Inferior parietal cortex (tissue), 1 donor: ENCODE measurements at regions not wholly inside any gene's neighbourhood (a gene's known extent, or its start where the extent isn't known, plus 50 kb on each side); places are given as distances from the start of the nearest gene placed in this dataset.
"Not testable (repeated sequence)": the region's sequence is repeated elsewhere in the genome, so short reads cannot be mapped to it uniquely, and the experiment has no call there.

Source experiments
- DNase-seq: peaks from one replicate; pipeline ENCODE4 v3.0.0-alpha.2; 2016; ENCODE audit errors: extremely low spot score

DNA sequence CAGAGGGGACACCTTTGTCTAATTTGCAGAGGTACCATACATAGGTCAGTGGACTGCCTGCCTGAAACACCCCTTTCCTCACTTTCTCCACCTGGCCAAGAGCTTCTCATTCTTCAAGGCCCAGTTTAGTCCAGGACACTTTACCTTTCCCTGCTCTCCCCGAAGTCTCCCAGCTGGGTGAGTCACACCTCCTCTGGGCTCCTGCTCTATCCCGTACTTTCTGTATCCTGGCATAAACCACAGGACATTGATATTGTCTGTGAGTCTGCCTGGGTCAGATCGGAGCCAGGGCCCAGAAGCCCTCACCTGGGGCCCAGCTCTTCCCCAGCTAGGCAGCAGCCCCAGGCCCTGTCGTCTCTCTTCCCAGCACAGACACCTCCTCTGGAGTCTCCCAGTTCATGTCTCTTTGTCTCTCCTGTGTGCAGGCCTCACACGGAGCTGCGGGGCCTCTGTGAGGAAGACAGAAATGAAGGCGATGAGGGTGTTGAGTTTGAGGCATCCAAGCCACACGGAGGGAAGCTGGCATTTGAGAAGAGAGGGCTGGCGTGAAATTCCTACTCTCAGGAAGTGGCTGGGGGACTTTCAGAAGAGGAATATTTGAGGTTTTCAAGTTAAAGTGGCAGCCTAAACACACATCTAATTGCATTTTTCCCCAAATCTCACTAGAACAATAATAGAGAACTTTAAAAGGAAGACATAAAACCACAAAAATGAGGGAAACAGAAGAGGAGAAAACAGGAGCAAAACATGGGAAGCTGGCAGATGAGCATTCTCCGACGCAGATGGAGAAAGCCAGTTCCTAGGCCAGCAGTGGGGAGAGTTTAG is 79.6 kb upstream of the LAPTM4A start:
- DNase-seq = no peak

DNA sequence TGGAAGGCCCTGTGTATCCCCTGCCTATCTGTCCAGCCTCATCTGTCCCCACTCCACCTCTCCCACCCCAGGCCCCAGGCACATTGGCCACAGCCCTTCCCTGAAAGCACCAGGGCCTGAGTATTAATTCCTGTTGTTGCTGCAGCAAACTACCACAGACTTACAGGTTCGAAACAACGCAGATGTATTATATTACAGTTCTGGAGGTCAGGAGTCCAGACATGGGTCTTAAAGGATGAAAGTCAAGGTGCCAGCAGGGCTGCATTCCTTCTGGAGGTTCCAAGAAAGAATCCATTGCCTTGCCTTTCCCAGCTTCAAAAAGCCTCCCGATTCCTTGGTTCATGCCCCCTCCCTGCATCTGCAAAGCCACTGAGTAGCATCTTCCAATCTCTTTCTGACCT is 78.7 kb upstream of the LAPTM4A start:
- no peak for DNase-seq

DNA sequence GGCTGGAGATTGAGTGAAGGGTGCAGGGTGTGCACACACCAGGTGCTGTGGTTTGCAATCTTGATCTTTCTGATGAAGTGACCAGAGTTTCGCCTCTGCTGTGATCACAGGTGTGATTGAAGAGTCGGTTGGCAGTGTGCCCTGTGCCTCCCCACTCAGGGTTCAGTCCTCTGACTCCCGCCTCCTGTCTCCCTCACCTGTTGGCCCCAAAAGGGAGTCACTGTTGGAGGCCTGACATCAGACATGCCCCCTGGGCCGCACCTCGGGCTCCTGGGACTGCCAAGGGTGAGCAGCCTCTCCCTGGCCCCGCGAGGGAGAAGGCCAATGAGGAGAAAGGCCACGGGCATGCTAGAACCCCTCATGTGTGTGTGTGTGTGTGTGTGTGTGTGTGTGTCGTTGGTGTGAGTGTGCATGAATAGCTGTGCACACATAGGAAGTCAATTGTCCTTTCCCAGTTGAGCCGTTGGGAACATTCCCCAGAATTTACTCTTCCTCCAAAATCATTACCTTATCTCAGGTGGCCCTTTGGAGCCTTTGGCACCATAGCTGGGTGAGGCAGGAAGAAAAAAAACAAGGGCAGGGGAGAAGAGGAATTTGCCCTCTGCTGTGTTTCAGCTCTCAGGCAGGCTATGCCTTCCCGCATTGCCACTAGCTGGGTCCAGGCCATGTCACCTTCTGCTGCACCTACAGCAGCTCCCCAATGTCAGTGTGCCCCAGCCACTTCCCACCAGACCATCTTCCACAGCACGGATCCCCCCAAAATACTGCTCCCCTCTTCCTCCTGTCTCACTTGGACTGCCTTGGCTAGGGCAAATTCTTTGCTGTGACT is 78.1 kb upstream of the LAPTM4A start:
- no peak for DNase-seq

DNA sequence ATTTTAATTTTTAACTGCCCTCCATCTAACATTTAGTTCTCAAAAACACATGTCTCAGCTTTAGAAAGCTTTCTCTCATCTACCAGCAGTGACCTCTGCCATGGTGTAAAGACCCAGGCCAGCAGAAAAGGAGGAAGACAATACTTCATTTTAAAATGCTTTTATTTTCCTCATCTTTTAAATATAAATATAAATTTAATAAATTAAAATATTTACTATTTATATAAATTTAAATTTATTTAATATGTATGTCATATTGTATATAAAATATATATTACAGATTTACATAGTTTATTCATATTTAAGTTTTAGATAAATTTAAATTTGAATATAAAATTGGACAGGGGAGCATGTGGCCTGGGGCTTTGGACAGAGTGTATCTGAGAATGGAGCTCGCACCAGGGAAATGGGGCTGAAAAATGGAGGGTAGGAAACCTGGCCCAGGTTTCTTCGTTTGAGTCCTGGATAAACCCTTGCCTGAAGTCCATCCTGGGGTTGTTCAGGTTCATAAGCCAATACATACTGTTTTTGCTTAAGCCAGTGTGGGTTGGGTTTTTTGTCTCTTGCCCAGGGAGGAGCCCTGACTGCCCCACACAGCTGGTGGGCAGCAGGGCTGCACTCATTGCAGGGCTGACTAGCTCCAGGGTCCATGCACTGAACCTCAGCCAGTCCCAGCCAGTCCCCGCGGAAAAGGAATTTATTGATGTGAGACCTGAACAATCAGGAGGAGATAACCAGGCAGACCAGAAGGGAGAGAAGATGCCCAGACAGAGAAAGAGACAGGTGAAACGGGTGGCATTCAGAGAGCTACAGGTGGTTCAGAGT is 77.3 kb upstream of the LAPTM4A start:
- DNase-seq = no peak

DNA sequence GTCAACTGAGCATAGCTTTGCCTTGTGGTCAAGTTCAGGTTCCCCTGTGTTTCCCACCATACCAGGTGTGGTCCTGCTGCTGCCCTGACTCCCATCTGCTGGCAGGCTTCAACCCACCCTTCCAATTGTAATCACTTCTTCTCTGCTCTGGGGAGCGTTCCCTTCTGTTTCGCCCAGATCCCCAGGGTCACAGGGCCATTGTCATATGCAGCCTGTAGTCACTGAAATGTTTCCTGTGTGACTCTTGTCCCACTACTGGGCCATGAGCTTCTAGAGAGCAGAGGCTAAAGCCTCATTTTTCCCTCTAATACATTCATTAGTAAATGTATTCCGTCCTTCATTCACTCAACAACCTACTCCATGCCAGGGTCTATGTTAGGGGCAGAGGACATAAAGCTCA is 75.0 kb upstream of the LAPTM4A start:
- DNase-seq = no peak

DNA sequence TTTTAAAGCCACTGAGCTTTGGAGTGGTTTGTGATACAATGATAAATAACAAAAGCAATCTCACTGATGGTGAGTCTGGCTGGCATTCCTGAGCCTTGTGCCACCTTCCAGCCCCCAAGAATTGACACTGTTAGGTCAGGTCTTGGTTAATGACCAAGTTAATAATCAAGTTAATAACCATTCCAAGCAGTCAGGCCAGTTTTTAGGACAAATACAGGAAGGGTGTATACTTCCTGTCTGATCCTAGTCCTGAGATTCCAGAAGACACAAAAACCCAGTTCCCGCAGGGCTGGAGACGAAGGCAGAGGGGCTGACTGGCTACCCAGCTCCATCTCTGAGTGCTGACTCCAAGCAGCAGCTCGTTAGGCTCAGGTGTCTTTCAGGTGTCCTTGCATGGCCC is 74.6 kb upstream of the LAPTM4A start:
- DNase-seq = no peak

DNA sequence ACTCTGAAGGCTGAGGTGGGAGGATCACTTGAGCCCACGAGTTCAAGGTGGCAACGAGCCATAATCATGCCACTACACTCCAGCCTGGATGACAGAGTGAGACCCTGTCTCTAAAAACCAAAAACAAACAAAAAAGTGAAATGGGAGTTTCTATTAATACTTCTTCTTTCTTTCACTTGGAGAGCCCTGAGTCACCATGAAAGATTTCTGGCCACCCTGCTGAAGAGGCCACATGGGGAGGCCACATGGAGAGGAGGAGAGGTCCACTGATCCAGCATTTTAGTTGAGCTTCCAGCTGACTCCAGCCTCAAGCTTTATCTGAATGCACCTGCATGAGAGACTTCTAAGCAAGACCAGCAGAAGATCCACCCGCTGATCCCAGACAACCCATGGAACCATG is 74.2 kb upstream of the LAPTM4A start:
- DNase-seq = no peak

DNA sequence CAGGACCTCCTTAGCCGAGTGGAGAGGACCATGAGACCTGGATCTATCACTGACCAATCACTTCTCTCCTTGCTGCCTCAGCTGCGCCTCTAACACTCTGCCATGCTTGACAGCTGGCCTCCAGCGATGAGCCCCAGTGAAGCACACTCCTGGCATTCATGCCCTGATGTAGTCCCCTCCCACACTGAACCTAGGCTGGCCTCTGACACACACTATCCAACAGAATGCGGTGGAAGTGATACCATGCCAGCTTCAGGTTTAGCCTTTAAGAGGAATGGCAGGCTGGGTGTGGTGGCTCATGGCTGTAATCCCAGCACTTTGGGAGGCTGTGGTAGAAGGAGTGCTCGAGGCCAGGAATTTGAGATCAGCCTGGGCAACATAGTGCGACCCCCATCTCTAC is 73.7 kb upstream of the LAPTM4A start:
- no peak for DNase-seq

DNA sequence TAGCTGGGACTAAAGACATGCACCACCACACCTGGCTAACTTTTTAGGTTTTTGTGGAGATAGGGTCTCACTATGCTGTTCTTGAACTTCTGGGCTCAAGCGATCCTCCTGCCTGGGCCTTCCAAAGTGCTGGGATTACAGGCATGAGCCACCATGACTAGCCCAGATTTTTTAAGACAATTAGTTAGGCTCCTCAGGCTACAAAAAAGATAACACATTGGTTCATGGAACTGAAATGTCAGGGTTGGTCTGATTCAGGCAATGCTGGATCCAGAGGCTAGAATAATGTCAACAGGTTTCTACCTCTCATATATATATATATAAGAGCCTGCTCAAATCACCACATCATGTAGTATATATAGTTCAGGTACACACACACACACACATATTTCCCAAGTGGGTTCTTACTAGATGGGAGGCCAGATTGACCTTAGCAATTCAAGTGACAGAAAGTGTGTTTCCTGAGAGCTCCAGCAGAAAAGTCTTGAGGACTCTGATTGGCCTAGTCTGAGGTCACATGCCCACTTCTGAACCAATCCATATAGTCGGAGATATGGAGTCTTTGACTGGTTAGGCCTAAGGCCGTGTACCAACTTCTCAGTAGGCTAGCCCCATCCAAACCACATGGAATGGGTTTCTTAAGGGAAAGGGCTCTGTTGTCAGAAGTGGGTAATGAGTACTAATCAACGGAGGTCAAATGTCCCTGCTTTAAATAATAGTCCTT is 72.6 kb upstream of the LAPTM4A start:
- DNase-seq = no peak

DNA sequence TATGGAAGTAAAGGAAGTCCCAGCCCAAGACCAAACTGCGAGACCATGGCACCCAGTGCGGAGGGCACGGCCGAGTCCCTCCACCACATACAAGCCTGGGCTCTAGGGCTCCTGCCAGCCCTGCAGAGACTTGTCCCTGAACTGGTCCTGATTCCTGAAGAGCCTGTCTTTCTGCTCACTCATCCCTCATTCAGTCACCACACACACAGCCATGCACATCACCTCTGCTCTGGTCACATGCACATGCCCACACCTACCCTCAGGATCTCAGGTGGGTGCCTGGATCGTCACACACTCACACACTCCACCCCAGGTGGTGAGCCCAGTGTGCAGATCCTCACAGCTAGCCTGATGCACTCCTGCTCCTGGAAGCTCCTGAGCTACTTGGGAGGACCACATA is 71.4 kb upstream of the LAPTM4A start:
- DNase-seq = no peak

DNA sequence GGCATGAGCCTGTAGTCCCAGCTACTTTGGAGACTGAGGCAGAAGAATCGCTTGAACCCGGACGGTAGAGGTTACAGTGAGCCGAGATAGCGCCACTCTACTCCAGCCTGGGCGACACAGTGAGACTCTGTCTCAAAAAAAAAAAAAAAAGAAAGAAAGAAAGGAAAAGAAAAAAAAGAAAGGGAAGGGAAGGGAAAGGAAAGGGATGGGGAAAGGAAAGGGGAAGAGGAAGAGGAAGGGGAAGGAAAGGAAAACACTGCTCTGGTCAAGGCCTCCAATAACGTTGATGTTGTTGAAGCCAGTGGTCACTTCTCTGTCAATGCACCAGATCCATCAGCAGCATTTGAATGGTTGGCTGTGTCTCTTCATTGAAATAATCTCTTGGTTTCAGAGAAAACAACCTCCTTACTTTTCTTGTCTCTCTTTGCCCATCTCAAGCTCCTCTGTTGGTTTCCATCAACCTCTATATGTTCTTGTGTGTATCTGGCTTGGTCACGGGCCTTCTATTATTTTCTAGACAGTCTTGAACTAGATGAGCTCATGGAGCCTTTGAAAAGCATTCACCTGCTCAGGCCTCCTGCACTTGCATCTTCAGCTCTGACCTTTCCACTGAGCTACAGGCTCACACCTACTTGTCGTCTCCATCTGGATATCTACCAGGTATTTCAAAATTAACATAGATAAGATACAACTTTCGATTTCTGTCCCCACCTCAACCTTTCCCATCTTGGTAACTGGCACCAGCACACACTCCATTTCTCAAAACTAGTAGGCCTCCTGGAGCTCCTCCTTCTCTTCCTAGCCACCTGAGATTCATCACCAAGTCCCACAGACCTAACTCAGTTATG is 69.4 kb upstream of the LAPTM4A start:
- no peak for DNase-seq

DNA sequence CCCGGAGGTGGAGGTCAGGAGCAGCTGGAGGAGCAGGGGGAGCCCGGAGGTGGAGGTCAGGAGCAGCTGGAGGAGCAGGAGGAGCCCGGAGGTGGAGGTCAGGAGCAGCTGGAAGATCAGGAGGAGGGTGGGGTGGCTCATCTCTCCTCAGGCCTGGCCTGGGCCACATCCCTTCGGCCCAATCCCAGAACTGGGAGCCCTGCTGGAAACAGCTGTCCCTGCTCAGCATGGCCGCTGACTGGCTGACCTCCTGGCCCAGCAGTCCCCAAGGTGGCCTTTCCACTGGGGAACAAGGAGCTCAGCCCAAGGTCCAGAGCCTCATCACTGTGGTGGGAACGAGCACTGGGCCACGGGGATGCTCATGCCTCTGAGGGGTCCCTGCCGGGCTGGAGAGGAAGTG is 66.6 kb upstream of the LAPTM4A start:
- DNase-seq = no peak

DNA sequence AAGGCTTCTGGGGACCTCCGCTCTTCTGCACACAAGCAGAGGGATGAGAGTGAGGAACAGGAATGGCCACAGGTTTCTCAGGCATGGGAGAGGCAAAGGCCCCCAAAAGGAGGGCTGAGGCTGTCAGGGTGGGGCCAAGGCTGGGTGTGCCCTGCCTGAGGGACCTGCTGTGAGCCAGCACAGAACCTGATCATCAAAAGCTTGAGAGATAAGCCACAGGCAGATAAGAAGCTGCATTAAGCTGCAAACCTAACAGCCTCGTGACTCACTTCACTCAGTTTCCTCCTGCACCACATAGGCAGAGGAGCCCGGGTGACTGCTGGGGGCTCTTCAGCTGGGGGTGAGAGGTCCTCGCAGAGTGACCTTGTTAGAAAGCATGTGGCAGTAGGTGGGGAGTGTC is 64.5 kb upstream of the LAPTM4A start:
- no peak for DNase-seq

DNA sequence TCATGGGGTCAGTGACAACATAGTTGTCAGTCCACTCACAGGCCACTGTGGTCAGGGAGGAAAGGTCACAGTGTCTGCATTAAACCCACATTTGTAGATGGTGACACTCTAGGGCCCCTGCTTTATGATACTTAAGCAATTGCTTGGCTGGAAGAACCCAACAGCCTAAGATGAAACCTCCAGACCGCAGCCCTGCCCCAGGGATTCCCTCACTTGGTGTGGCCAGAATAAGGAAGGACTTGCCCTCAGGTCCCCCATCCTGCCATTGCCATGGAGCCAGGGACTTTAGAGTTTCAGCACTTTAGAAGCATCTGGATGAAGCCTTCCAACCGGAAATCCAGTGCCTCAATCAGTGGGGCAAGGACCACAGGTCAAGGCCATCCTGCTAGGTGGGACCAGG is 63.9 kb upstream of the LAPTM4A start:
- DNase-seq = no peak

DNA sequence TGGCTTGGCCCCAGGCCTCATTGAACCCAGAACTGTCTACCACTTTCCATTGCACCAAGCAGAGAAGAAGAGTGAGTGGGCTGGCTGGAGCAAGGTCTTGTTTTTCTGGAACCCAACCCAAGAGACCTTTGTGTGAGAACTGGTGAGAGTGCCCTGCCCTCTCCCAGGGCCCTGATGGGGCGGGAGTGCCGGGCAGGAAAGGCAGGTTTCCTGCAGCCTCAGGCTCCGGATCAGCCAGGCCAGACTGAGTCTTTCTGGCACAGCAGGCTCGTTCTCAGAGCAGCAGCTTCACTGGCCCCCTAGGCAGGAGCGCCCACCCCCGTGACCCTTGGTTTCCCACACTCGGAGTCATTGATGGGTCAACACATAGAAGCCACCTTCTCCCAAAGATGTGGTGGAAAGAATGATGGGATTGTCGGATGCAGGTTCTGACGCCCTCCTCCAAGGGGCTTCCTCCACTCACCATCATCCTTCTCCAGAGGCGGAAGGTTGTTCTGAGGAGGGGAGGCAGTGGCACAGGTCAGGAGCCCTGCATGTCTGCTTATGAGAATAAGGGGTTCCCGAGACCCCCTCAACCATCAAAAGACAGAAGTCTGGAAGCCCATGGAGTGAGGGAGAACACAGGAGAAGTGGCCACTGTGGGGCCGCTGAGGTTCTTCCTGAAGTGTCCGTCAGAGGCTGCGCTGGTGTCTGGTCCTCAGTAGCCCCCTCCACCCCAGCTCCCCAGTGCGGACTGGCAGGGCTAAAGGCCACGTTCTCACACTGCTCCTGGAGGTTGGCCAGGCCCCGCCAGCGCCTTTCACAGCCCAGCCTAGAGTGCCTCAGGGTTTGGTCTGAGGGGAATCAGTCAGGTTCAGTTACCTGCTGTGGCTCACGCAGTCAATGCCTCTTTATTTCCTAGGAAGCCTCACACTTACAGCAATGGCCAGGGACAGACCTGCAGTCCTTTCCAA is 62.8 kb upstream of the LAPTM4A start:
- DNase-seq = no peak

DNA sequence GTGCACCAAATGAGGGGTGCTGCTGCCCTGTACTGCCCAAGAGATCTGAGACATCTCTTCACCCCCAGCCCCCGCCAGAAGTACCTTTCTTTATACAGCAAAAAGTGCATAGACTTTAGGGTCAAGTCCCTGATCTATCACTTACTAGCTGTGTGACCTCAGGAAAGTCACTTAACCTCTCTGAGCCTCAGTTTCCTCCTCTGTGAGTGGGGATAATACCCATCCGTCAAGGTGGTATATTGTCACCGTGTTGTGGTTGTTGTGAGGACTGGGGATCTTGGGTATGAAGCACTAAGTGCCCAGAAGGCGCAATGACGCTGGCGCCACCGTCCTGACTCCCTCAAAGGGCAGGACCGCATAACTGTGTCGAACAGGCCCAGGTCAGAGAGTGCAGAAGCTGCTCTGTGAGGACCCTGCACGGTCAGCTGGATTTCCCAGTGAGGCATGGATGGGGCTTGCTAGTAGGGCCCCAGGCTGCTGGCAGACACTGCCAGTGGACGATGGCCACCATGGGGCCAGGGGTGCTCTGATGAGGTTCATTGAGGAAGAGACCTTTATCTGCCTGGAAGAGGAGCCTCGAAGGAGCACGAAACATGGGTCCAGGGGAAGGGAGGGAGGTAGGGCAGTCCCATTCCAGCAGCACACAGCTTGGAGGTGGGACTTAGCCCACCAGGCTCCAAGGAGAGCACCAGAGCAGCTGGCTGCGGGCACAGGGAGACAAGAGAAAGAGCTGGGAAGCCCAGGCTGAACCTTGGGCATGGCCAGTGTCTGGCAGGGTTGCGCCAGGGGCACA is 61.8 kb upstream of the LAPTM4A start:
- DNase-seq = no peak

DNA sequence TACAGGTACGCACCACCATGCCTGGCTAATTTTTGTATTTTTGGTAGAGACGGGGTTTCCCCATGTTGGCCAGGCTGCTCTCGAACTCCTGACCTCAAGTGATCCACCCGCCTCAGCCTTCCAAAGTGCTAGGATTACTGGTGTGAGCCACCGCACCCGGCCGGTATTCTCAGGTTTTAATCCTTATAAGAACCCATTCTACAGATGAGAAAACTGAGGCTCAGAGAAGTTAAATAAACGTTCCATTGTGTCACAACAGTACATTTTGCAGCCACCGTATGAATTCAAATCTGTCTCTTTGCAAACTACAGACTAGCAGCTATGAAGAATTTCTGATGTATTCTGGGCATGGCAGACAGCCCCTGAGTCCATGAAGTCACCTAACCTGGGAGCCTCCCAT is 60.9 kb upstream of the LAPTM4A start:
- not testable (repeated sequence) for DNase-seq

DNA sequence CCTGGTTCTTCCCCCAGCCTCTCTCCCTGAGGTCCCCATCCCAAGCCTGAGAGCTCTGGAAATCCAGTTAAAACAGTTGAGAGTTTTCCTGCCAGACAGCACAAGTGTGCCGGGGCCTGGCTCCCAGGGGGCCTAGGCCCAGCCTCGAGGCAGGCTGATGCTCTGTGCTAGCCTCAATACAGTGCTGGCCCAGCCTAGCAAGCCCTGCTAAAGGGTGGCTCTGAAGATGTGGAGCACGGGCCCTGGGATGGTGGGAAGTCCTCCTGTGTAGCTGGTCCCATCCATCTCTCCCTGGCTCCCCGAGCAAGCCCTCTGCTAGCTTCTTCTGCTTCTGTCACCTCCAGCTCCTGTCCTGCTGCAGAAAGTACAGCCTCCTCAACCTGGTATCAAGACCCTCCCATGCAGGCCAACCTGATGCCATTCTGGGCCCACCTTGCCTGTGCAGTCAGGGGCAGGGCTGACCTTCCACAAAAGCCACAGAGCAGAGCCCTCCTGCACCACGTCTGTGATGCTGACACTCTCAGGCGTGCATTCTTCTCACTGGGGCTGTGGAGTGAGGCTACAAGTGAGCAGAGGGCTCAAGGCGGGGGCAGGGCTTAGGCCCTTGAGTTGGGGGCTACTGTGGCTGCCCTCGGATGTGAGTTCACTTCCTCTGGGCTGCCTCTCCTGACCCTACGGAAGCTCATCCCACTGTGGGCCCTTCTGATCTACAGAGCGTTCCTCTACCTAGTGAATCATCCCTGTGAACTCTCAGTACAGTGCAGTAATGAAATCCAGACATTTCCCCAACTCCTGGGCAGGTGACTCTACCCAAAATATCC is 60.1 kb upstream of the LAPTM4A start:
- DNase-seq = no peak
